H9 (cell line): ENCODE measurements at regions not wholly inside any gene's neighbourhood (a gene's known extent, or its start where the extent isn't known, plus 50 kb on each side); places are given as distances from the start of the nearest gene placed in this dataset.

Source experiments
- DNase-seq: peaks from one replicate; pipeline ENCODE4 v3.0.0-alpha.2; 2017
- H2AFZ ChIP-seq: one replicate; pipeline ENCODE4 v1.6.1; 2013; ENCODE audit warnings: mild to moderate bottlenecking, low read length, control low read depth, moderate library complexity
- H2AK5ac ChIP-seq: 2 replicates; pipeline ENCODE4 v1.6.1; 2013; ENCODE audit warnings: low read length, control low read depth, mixed read lengths; ENCODE audit not compliant: insufficient read length
- H2BK120ac ChIP-seq: one replicate; pipeline ENCODE4 v1.6.1; 2013; ENCODE audit warnings: low read depth, mild to moderate bottlenecking, low read length, control low read depth, inconsistent platforms; ENCODE audit not compliant: poor library complexity, severe bottlenecking
- H2BK12ac ChIP-seq: 2 replicates; pipeline ENCODE4 v1.6.1; 2013; ENCODE audit warnings: low read length, control low read depth, mixed read lengths, low read depth; ENCODE audit not compliant: insufficient read length
- H2BK15ac ChIP-seq: 2 replicates; pipeline ENCODE4 v1.6.1; 2013; ENCODE audit warnings: low read depth, low read length, control low read depth
- H2BK20ac ChIP-seq: one replicate; pipeline ENCODE4 v1.6.1; 2013; ENCODE audit warnings: low read depth, mild to moderate bottlenecking, low read length, control low read depth, inconsistent platforms; ENCODE audit not compliant: poor library complexity, severe bottlenecking
- H2BK5ac ChIP-seq: 2 replicates; pipeline ENCODE4 v1.6.1; 2013; ENCODE audit warnings: low read length, control low read depth, mixed read lengths; ENCODE audit not compliant: insufficient read length
- H3K14ac ChIP-seq: 2 replicates; pipeline ENCODE4 v1.6.1; 2013; ENCODE audit warnings: low read length, control low read depth; ENCODE audit not compliant: insufficient read depth
- H3K18ac ChIP-seq: 2 replicates; pipeline ENCODE4 v1.6.1; 2013; ENCODE audit warnings: low read depth, mild to moderate bottlenecking, mixed read lengths, low read length, control low read depth; ENCODE audit not compliant: insufficient read length
- H3K23ac ChIP-seq: 2 replicates; pipeline ENCODE4 v1.6.1; 2013; ENCODE audit warnings: low read length, control low read depth, mixed read lengths, low read depth; ENCODE audit not compliant: insufficient read length
- H3K23me2 ChIP-seq: 2 replicates; pipeline ENCODE4 v1.6.1; 2013; ENCODE audit warnings: low read depth, mild to moderate bottlenecking, mixed read lengths, low read length, control low read depth; ENCODE audit not compliant: insufficient read length, poor library complexity, severe bottlenecking
- H3K27ac ChIP-seq: 2 replicates; pipeline ENCODE4 v1.5.1; 2013; ENCODE audit warnings: low read length, control low read depth, mixed read lengths, low read depth; ENCODE audit not compliant: insufficient read length
- H3K27me3 ChIP-seq: 2 replicates; pipeline ENCODE4 v1.6.1; 2013; ENCODE audit warnings: low read length, control low read depth, inconsistent platforms; ENCODE audit not compliant: insufficient read depth
- H3K4ac ChIP-seq: 2 replicates; pipeline ENCODE4 v1.6.1; 2013; ENCODE audit warnings: low read depth, mild to moderate bottlenecking, control low read depth, inconsistent platforms, low read length, moderate library complexity
- H3K4me1 ChIP-seq: 2 replicates; pipeline ENCODE4 v1.6.1; 2013; ENCODE audit warnings: low read length, control low read depth, inconsistent platforms; ENCODE audit not compliant: insufficient read depth
- H3K4me2 ChIP-seq: 2 replicates; pipeline ENCODE4 v1.6.1; 2013; ENCODE audit warnings: low read length, control low read depth, mixed read lengths; ENCODE audit not compliant: insufficient read length, insufficient read depth
- H3K56ac ChIP-seq: 2 replicates; pipeline ENCODE4 v1.6.1; 2013; ENCODE audit warnings: low read depth, mild to moderate bottlenecking, mixed read lengths, low read length, control low read depth; ENCODE audit not compliant: insufficient read length
- H3K79me1 ChIP-seq: 2 replicates; pipeline ENCODE4 v1.6.1; 2013; ENCODE audit warnings: low read depth, mild to moderate bottlenecking, moderate library complexity, low read length, control low read depth, inconsistent platforms; ENCODE audit not compliant: insufficient read depth, poor library complexity, severe bottlenecking
- H3K79me2 ChIP-seq: 2 replicates; pipeline ENCODE4 v1.6.1; 2013; ENCODE audit warnings: low read length, control low read depth, inconsistent platforms; ENCODE audit not compliant: insufficient read depth
- H3K9ac ChIP-seq: 2 replicates; pipeline ENCODE4 v1.6.1; 2013; ENCODE audit warnings: low read length, control low read depth, mixed read lengths; ENCODE audit not compliant: insufficient read length; ENCODE audit errors: extremely low read depth
- H3K9me3 ChIP-seq: one replicate; pipeline ENCODE4 v1.6.1; 2013; ENCODE audit warnings: low read depth, low read length, inconsistent platforms; ENCODE audit not compliant: control insufficient read depth
- H3T11ph ChIP-seq: one replicate; pipeline ENCODE4 v1.6.1; 2013; ENCODE audit warnings: mild to moderate bottlenecking, low read length, control low read depth, inconsistent platforms
- H4K20me1 ChIP-seq: one replicate; pipeline ENCODE4 v1.6.1; 2013; ENCODE audit not compliant: control insufficient read depth, insufficient read length, insufficient read depth
- H4K5ac ChIP-seq: 2 replicates; pipeline ENCODE4 v1.6.1; 2013; ENCODE audit warnings: low read depth, mild to moderate bottlenecking, mixed read lengths, low read length, control low read depth; ENCODE audit not compliant: insufficient read length
- H4K8ac ChIP-seq: replicated peaks from 2 replicates; pipeline ENCODE4 v1.6.1; 2013; ENCODE audit warnings: low read length, control low read depth, mixed read lengths, low read depth; ENCODE audit not compliant: insufficient read length
- H4K91ac ChIP-seq: 2 replicates; pipeline ENCODE4 v1.6.1; 2013; ENCODE audit warnings: low read depth, mild to moderate bottlenecking, moderate library complexity, mixed read lengths, low read length, control low read depth; ENCODE audit not compliant: insufficient read length
- H3K27ac Mint-ChIP-seq, 3 experiments: 2 replicates in 2 of 3; 3 replicates in 1 of 3; pipeline ENCODE4 v1.8.0; 2020 to 2021; ENCODE audit warnings: mixed read lengths in 3 of 3, mild to moderate bottlenecking in 1 of 3, moderate library complexity in 1 of 3
- H3K27me3 Mint-ChIP-seq: 2 replicates; pipeline ENCODE4 v1.8.0; 2021; ENCODE audit warnings: low read depth, mild to moderate bottlenecking, moderate library complexity, mixed read lengths
- H3K36me3 Mint-ChIP-seq, 3 experiments: 2 replicates in 2 of 3; 3 replicates in 1 of 3; pipeline ENCODE4 v1.8.0; 2020 to 2021; ENCODE audit warnings: low read depth in 3 of 3, mixed read lengths in 3 of 3; ENCODE audit not compliant: insufficient read depth in 1 of 3
- H3K4me1 Mint-ChIP-seq, 2 experiments: 2 replicates each; pipeline ENCODE4 v1.8.0; 2020; ENCODE audit warnings: mixed read lengths in 2 of 2
- H3K4me3 Mint-ChIP-seq, 2 experiments: 2 replicates in 1 of 2; 3 replicates in 1 of 2; pipeline ENCODE4 v1.8.0; 2020 to 2021; ENCODE audit warnings: mild to moderate bottlenecking in 2 of 2, mixed read lengths in 2 of 2, moderate library complexity in 1 of 2
- H3K9me3 Mint-ChIP-seq, 2 experiments: 2 replicates in 1 of 2; 3 replicates in 1 of 2; pipeline ENCODE4 v1.8.0; 2020; ENCODE audit warnings: mild to moderate bottlenecking in 2 of 2, mixed read lengths in 2 of 2, moderate library complexity in 1 of 2
- WGBS: extraction: QIAGEN DNeasy Blood & Tissue Kit; methylation state at CpG from one replicate; pipeline ENCODE4 v1.1.7; 2013; ENCODE audit warnings: missing lambda C conversion rate, low lambda C conversion rate, mixed read lengths; ENCODE audit not compliant: insufficient read length; ENCODE audit errors: extremely low coverage; 5-methylcytosine and 5-hydroxymethylcytosine counted together
- TF ChIP-seq, protein P1 (sequence below): fragments of 200-600 bp; sonication (generic); conservative IDR thresholded peaks from 3 replicates; pipeline ENCODE4 v1.8.0; 2021; ENCODE audit warnings: antibody characterized with exemption, mild to moderate bottlenecking

GRCh38 chr12:105461944-105462762 is 131.7 kb downstream of the C12orf75 start:
- no peak overlapping the region for H2BK5ac ChIP-seq
- H2BK12ac ChIP-seq, result no peak overlapping the region
- TF ChIP-seq, protein P1, sequence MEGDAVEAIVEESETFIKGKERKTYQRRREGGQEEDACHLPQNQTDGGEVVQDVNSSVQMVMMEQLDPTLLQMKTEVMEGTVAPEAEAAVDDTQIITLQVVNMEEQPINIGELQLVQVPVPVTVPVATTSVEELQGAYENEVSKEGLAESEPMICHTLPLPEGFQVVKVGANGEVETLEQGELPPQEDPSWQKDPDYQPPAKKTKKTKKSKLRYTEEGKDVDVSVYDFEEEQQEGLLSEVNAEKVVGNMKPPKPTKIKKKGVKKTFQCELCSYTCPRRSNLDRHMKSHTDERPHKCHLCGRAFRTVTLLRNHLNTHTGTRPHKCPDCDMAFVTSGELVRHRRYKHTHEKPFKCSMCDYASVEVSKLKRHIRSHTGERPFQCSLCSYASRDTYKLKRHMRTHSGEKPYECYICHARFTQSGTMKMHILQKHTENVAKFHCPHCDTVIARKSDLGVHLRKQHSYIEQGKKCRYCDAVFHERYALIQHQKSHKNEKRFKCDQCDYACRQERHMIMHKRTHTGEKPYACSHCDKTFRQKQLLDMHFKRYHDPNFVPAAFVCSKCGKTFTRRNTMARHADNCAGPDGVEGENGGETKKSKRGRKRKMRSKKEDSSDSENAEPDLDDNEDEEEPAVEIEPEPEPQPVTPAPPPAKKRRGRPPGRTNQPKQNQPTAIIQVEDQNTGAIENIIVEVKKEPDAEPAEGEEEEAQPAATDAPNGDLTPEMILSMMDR, result no peak
- no peaks in the 10 kb centered on the region; a peak in 2 of 7 replicates for H3K36me3 Mint-ChIP-seq
- H4K8ac ChIP-seq, result no peak overlapping the region
- no peak overlapping the region for H3K56ac ChIP-seq
- H3T11ph ChIP-seq, result no peak overlapping the region
- peaks cover 22 to 27% of the 10 kb centered on the region in 2 experiments for H3K4me1 Mint-ChIP-seq
- no peak overlapping the region for H2BK20ac ChIP-seq
- H3K27ac ChIP-seq, result no peak overlapping the region
- no peak overlapping the region for H3K18ac ChIP-seq
- H2BK15ac ChIP-seq, result no peak overlapping the region
- DNase-seq, result peak; percentile 14
- no peaks in the 10 kb centered on the region for H3K27me3 ChIP-seq
- no peaks in the 10 kb centered on the region for H4K20me1 ChIP-seq
- H2AFZ ChIP-seq, result no peak overlapping the region
- no peak overlapping the region for H3K23ac ChIP-seq
- H3K4ac ChIP-seq, result no peak overlapping the region
- H3K79me2 ChIP-seq, result no peaks in the 10 kb centered on the region
- no peak overlapping the region for H4K5ac ChIP-seq
- no peak overlapping the region for H3K9ac ChIP-seq
- H3K27ac Mint-ChIP-seq, result no peak overlapping the region; a peak in 1 of 7 replicates
- H3K4me3 Mint-ChIP-seq, result no peak overlapping the region
- H3K4me2 ChIP-seq, result no peak overlapping the region
- WGBS, result no CpG with 5 or more reads among the region's 7 CpGs
- no peak overlapping the region for H2AK5ac ChIP-seq
- H3K27me3 Mint-ChIP-seq, result no peaks in the 10 kb centered on the region
- no peaks in the 10 kb centered on the region; the same call in 1 of the 2 replicates for H3K4me1 ChIP-seq
- H3K9me3 ChIP-seq, result no peaks in the 10 kb centered on the region
- no peak overlapping the region for H3K14ac ChIP-seq
- H2BK120ac ChIP-seq, result no peak overlapping the region
- no peaks in the 10 kb centered on the region for H3K79me1 ChIP-seq
- no peak overlapping the region for H4K91ac ChIP-seq
- H3K9me3 Mint-ChIP-seq, result peaks cover 8 to 9% of the 10 kb centered on the region in 2 experiments; a peak in 3 of 5 replicates
- no peaks in the 10 kb centered on the region for H3K23me2 ChIP-seq
